Stromal cell of bone marrow (primary cell): ENCODE measurements at regions not wholly inside any gene's neighbourhood (a gene's known extent, or its start where the extent isn't known, plus 50 kb on each side); places are given as distances from the start of the nearest gene placed in this dataset.
"Not testable (repeated sequence)": the region's sequence is repeated elsewhere in the genome, so short reads cannot be mapped to it uniquely, and the experiment has no call there.

Experiments
- DNase-seq: peaks from one replicate; pipeline ENCODE4 v3.0.0-alpha.2; 2012; ENCODE audit warnings: low read depth

- DNase-seq, result no peak
Observed at GRCh38 chr4:38279077-38279476, 318.9 kb downstream of the PTTG2 start.

DNA sequence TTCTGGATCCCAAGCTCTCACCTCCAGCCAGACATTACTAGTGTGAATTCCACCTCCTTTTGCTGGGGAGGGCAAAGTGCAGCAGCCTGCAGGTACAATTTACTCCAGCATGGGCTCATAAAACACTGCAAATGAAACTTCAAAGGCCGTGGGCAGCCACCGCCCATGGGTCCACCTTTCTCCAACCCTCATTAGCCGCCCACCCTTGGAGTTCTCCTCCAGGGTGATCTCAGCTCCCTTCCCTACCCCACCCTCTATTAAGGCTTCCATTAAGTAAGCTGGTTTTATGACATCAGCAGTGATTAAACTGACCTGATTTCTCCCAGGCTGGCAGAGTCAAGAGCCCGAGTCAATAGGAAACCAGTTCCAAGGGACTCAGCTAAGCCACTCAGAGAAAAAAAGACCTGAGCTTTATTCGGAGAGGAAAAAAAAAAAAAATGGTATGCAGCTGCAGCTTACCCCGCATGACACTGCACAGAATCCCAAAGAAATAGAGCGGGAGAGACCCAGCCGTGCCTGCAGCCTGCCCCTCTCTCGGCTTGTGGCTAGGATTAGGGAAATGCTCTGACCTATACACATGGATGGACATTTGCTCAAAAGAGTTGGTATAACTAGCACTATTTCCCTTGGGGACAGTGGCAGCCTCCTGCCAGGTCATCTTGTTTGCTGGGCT lies 319.6 kb downstream of the PTTG2 start:
- no peak for DNase-seq

DNA sequence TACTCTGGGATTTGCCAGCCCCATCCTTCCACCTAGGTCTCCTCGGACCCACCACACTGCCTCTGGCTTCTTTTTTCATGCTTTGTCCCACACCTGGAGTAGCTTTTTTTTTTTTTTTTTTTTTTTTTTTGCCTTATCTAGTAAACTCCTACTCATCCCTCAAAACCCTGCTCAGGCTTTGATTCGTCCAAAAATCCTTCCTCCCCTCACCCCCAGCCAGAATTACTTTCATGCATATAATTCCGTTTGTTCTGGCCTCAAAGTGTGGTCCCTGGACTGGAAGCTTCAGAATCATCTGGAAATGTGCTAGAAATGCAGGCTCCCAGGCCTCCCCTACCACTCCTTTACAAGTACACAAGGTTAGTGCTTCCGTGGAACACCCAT lies 320.1 kb downstream of the PTTG2 start:
- no peak for DNase-seq

GRCh38 chr4:38281371-38282071 lies 321.3 kb downstream of the PTTG2 start:
- no peak for DNase-seq

DNA sequence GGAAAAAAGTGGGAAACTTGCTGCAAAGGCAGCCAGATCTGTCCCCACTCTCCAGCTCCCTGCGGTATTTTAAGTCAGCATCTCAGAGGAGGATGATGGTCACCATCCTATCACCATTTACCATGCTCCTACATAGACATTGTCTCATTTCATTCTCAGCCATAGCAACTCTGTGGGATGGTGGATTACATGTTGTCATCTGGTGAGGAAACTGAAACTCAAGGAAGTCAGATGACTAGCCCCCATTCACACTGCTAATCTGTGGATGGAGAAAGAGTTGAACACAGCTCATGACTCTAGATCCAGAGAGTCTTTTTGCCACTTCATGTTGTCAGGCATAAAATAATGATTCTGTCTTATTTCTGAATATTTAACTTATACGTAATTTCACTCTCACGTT lies 323.5 kb downstream of the PTTG2 start:
- DNase-seq, result no peak

DNA sequence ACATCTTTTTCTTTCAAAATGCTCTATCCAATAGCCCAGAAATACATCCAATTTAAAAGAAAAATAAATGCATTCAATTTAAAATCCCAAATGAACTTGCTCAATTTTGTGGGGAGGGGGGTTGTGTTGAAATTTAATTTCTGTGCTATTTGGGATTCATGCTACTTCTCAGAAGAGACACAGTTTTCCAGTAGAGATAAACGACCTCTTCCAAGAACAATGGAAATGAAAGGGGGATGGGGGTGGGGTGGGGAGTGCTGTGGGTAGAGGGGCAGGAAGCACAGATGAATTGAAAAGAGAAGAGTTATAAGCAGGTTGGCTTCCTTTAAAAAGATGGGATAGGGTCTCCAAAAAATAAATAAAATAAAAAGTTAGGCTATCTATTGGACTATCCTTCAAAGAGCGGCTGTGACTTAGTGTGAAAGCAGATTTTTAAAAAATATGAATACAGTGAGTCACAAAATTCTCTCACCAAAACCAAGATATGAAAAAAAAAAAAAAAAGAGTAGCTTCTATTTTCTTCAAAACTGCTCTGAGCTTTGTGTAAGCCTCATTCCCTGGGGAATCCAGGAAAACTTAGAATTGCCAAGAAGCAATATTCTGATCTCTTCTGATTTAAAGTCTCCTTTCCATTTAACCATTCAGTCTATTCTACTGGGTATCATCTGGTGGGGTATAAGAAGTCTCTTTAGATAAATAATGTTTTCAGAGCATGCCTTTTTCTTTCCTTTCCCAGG lies 324.3 kb downstream of the PTTG2 start:
- DNase-seq, result peak; percentile 48

DNA sequence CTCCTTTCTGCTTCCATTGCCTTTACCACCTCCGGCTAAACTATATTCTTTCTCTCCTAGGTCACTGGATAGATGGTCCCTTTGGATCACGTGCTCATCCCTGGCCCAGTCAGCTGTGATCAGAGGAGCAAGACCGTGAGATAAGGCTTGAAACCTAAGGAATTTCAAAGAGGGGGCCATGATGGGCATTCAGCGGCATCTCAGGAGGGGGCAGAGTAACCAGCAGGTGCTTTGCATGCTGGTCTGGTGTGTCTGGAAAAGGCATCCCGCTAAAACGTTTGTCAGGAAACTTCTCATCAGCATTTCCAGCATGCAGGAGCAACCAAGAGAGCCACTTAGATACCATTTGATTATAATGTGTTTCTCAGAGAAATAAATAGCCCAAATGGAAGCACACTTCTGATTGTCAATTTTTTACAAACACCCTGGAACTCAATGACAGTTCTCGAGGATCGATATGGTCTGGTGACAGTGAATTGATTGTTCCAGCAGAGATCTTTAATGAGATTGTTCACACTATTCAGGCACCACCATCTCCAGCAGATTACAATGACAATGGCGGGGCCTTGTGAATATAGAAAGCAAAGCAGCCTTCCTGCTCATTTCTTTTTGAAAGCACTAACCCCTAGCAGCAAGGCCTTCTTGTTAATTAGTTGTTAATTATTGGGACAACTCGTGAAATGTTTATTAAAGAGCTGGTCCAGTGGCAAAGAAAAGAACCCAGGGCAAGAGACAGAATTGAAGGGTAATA lies 327.1 kb downstream of the PTTG2 start:
- DNase-seq, result no peak

DNA sequence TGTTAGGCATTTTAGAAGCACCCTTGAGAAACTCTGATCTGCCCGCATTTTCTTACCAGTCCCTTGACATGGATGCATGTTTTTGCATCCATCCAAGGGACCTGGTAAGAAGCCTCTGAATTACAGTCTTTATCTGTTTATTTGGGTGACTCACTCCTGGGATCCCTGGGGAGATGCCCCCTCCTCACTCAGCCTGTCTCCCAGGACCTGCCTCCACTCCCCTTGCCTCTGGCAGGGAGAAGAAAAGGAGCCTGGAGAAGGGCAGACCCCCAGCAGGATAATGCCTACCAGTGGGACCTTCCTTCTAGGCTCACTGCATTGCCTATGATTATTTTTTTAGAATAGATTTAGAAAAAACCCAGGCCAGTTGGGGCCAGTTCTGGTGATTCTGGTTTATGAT lies 329.4 kb downstream of the PTTG2 start:
- DNase-seq, result no peak

DNA sequence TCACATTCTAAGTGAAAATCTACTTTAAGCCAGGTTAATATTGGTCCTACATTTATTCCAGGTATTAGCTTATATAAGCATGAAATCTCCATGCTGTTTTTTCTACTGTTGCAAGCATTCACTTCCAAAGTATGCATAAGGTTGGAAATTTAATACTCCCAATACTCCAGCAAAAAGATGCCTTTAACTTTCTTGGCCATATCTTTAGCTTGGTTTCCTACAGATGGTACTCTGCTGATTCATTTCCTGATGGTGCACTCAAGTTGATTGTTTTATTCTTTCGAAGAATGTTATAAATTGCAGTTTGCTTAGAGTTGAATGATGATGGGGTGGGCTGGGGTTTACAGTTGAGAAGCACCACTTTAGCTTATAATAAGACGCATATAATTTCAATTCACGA lies 330.2 kb downstream of the PTTG2 start:
- no peak for DNase-seq

DNA sequence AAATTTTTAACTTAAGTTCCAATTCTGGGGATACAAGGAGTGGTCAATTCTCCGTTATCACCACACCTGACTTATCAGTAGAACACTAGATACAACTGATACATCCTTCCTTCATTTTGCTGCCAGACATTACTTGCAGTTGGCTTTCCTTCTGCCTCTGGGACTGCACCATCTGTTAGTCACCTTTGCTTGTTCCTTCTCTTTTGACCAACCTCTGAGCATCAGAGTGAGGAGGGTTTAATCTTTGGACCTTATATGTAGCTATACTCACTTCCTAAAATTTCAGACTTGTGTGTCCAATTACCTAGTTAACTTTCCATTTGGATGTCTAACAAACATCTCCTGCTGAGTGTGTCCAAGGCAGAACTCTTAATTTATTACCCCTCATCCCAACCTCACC lies 330.7 kb downstream of the PTTG2 start:
- DNase-seq, result no peak

DNA sequence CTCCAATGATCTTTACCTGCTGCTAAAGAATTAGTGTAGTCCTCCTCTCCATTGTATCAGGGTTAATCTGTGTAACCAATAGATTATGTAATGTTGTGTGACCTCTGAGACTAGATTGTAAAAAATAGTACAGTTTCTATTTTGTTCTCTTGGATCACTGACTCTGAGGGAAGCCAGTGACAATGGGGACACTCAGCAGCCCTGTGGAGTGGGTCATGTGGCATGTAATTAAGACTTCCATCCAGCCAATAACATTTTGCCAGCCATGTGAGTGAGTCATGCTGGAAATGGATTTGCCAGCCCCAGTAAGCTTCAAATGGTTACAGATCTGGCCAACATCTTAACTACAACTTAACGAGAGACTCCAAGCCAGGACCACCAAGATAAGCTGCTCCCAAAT lies 332.3 kb downstream of the PTTG2 start:
- no peak for DNase-seq

- no peak for DNase-seq
Observed at GRCh38 chr4:38294238-38294637, 334.0 kb downstream of the PTTG2 start.

- DNase-seq, result no peak
Observed at GRCh38 chr4:38297061-38297460, 336.9 kb downstream of the PTTG2 start.

DNA sequence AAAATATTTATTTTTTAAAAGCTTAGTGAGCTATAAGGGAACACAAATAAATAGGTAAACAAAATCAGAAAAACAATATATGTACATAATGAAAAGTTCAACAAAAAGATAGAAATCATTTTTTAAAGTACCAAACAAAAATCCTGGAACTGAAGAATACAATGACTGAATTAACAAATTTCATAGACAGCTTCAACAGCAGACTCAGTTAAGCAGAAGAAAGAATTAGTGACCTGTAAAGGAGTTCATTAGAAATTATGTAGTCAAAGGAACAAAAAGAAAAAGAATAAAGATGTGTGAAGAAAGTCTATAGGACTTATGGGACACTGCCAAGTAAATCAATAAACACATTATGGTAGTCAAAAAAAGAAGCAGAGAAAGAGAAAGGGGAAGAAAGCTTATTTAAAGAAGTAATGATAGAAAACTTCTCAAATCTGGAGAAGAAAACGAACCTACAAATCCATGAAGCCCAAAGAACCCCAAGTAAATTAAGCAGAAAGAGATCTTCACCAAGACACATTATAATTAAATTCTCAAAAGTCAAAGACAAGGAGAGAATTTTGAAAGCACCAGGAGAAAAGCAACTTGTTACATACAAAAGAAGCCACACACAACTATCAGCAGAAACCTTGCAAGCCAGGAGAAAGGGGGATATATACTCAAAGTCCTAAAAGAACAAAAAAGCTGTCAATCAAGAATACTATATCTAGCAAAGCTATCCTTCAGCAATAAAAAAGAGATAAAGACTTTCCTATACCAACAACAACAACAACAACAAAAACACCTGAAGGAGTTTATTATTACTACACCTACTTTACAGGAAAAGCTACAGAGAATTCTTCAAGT lies 338.9 kb downstream of the PTTG2 start:
- DNase-seq, result no peak

DNA sequence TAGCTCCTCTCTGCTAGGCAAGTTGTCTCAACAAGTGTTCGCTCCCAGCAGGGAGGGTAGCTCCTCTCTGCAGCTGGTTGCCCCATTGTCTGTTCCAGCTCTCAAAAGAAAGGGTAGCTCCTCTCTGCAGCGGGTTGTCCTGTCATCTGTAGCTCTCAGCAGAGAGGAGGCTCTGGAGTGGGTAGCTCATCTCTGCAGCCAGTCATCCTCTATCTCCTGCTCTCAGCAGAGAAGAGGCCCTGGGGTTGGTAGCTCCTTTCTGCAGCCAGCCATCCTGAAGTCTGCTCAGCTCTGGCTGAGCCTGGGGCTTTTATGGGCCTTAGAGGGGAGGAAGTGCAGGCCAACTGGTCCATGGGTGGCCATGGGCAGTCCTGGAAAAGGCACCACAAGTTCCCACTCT lies 342.7 kb downstream of the PTTG2 start:
- no peak for DNase-seq

DNA sequence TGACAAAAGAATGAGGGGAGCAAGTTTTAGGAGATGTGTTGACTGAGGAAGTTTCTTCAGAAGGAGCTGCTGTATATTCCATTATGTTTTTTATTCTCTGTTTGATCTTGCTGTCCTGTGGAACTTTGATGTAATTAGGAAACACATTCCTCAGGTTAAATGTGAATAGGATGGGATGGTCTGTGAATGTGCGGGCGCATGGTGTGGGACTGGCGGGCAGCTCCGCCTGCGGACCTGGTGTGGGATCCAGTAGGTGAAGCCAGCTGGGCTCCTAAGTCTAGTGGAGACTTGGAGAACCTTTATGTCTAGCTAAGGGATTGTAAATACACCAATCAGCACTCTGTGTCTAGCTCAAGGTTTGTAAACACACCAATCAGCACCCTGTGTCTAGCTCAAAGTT lies 344.3 kb downstream of the PTTG2 start:
- DNase-seq, result not testable (repeated sequence)

DNA sequence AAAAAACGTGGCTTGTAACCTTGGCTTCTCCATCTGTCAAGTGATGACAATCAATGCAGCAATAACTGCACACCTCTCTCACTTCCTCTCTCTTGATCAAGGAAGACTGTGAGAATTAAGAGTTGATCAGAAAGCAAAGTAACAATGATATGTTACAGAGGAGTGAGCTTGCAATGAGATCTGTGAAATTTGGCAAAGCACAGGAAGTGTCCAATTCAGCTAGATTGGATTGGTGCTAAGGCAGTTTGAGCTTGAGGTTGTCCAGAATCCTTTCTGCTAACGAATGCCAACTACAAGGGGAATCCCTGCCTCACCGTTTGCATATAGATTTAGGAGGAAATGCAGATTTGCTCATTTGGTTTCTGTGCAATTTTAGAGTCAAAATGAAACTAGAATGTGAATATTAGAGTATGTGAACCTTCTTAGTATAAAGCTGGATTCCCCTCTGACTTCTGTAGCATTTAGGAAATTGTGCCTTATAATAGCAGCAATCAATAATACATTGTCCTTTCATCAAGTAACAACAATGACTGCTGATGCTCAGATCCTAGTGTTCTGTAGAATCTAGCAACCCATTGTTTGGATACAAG lies 346.4 kb downstream of the PTTG2 start:
- no peak for DNase-seq

GRCh38 chr4:38308728-38309311 lies 348.6 kb downstream of the PTTG2 start:
- no peak for DNase-seq

DNA sequence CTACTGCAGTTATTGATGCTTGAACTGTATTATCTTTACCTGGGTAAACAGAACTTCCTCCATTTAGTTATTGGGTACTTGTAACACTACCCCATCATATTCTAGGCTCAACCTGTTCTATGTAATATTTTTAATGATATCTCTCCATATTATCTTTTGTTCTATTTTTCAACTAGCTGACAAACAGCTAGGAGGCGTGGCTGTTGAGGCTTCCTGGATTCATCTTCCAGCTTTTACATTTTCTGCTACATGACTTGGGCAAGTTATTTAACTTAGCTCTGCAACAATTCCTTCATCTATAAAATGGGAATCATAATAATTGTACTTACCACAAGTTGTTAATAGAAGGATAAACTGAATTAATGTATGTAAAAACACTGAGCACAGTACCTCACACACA lies 349.3 kb downstream of the PTTG2 start:
- no peak for DNase-seq

DNA sequence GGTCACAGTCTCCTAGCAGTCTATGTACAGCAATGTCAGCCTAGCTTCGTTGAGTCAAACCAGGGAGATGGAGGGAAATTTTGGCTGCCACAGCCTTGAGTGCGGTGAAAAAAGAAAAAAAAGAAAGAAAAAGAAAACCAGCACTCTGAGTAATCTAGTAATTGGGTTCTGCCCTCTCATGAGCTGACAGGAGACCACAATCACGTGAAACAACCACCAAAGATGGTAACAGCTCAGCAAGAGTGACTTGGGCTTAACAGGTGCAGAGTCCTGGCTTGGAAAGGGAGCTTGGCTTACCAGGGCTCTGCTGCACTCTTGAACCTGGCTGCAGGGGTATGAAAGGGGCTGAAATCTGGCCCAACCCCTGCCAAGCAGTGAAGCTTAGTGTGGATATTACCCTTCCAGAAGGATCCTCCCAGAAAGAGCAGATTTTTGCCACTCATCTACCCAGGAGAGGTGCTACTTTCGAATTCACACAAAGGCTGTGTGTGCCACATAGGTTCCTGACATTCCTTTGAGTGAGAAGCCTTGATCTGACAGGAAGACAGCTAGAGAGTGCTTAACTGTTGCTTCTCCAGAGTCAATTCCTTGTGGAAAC lies 350.3 kb downstream of the PTTG2 start:
- DNase-seq, result peak; percentile 41
